ENCODE measurements at regions not wholly inside any gene's neighbourhood (a gene's known extent, or its start where the extent isn't known, plus 50 kb on each side); places are given as distances from the start of the nearest gene placed in this dataset.

DNA sequence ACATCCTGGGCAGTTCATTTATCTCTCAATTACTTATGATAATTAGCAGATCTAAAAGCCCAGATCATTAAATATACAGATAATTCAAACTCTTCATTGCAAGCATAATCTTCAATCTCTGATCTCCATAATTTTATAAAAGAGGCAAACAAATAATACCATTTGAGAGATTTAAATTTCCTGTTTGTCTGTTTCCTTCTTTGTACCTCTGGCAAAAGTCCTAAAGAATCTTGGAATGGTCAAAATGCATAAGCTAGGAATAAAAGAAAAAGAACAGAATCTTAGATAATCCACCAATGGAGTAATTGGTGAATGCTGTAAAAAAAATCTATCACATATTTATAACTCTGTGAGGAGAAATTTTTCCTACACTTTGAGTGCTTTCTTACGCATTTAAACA is 1080.9 kb upstream of the ZEB2 start:
- intact Hi-C loops (cut with micrococcal nuclease; ENCODE audit: unreplicated experiment): no loop called here
- no peak for DNase-seq (ENCODE audit: low spot score)
- H3K4me3 ChIP-seq (ENCODE audit: low read depth, low read length, poor library complexity, severe bottlenecking): no peak overlapping the region
- no peaks in the 10 kb centered on the region for H3K36me3 ChIP-seq (ENCODE audit: insufficient read depth, low read length, poor library complexity, severe bottlenecking)
- TF ChIP-seq, protein P1, sequence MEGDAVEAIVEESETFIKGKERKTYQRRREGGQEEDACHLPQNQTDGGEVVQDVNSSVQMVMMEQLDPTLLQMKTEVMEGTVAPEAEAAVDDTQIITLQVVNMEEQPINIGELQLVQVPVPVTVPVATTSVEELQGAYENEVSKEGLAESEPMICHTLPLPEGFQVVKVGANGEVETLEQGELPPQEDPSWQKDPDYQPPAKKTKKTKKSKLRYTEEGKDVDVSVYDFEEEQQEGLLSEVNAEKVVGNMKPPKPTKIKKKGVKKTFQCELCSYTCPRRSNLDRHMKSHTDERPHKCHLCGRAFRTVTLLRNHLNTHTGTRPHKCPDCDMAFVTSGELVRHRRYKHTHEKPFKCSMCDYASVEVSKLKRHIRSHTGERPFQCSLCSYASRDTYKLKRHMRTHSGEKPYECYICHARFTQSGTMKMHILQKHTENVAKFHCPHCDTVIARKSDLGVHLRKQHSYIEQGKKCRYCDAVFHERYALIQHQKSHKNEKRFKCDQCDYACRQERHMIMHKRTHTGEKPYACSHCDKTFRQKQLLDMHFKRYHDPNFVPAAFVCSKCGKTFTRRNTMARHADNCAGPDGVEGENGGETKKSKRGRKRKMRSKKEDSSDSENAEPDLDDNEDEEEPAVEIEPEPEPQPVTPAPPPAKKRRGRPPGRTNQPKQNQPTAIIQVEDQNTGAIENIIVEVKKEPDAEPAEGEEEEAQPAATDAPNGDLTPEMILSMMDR (conservative IDR thresholded peaks at IDR 0.05; ENCODE audit: low read depth, low read length): no peak
- no peak for TF ChIP-seq EZH2 (IDR thresholded peaks at IDR 0.05; ENCODE audit: borderline replicate concordance, low read depth, low read length, poor library complexity, severe bottlenecking)
- no peak overlapping the region for H3K27ac ChIP-seq (ENCODE audit: low read depth, low read length, poor library complexity, severe bottlenecking)
- no peaks in the 10 kb centered on the region for H3K9me3 ChIP-seq (ENCODE audit: low read depth, low read length, poor library complexity, severe bottlenecking)
- POLR2A ChIA-PET (ENCODE audit: low non-redundant PET): no interaction called here
- CTCF ChIA-PET: no interaction called here
- no peaks in the 10 kb centered on the region for H3K27me3 ChIP-seq (replicated peaks; ENCODE audit: insufficient read depth, low read depth, low read length, poor library complexity)
- H3K4me1 ChIP-seq (ENCODE audit: insufficient read depth, low read length, poor library complexity, severe bottlenecking): peaks cover 28% of the 10 kb centered on the region
- no TSS peak for BruUV-seq (replicated peaks)

DNA sequence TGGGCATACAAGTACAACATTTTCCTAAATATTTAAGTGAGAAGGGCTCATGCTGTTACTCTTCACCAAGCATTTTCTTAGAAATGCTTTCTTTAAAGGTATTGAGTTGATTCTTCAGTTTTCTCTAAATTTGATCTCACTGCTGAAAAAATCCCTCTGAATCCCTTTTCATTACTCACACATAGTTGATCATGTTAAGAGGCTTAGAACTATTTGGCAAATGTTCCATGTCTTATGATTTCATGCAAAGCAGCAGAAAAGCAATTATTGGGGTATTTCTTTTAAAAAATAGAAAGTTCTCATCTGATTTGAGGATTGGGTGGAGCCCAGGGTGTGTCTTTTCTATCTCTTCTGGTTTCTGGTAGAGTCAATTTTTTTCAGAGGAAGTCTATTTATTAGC is 1079.8 kb upstream of the ZEB2 start:
- intact Hi-C loops (cut with micrococcal nuclease; ENCODE audit: unreplicated experiment): no loop called here
- Histone ChIP-seq H3K27me3 (replicated peaks; ENCODE audit: insufficient read depth, low read depth, low read length, poor library complexity) (no peaks in the 10 kb centered on the region), H3K4me1 (ENCODE audit: insufficient read depth, low read length, poor library complexity, severe bottlenecking) (peaks cover 28% of the 10 kb centered on the region), H3K36me3 (ENCODE audit: insufficient read depth, low read length, poor library complexity, severe bottlenecking) (no peaks in the 10 kb centered on the region), H3K4me3 (ENCODE audit: low read depth, low read length, poor library complexity, severe bottlenecking) (no peak overlapping the region), H3K9me3 (ENCODE audit: low read depth, low read length, poor library complexity, severe bottlenecking) (no peaks in the 10 kb centered on the region), H3K27ac (ENCODE audit: low read depth, low read length, poor library complexity, severe bottlenecking) (peak overlapping the region; percentile 16)
- POLR2A ChIA-PET (ENCODE audit: low non-redundant PET): no interaction called here
- TF ChIP-seq, protein P1 (conservative IDR thresholded peaks at IDR 0.05; ENCODE audit: low read depth, low read length): no peak
- no peak for TF ChIP-seq EZH2 (IDR thresholded peaks at IDR 0.05; ENCODE audit: borderline replicate concordance, low read depth, low read length, poor library complexity, severe bottlenecking)
- no peak for DNase-seq (ENCODE audit: low spot score)
- CTCF ChIA-PET: interaction anchor here (0.6 kb wide), 1 partner anchor 1031 kb away, joined by 3 read pairs; no protein-coding TSS in a partner anchor
- no TSS peak for BruUV-seq (replicated peaks)

DNA sequence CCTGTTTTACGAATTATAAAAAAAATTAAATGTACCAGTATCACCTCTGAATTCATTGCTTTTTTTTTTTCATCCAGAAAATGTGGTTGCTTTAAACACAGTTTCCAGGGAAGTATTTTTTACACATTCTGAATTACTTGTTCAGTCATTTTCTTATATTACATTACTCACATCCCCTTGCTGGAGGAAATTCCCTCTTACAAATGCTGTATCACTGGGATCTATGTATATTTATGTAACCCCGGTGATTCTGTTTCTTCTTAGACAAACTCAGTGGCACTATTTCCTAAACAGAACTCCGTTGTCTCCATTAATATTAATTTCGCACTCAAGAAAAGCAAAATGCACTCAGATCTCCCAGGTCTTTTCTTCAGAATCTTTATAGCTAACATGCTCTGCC is 1078.5 kb upstream of the ZEB2 start:
- POLR2A ChIA-PET (ENCODE audit: low non-redundant PET): no interaction called here
- intact Hi-C loops (cut with micrococcal nuclease; ENCODE audit: unreplicated experiment): no loop called here
- H3K36me3 ChIP-seq (ENCODE audit: insufficient read depth, low read length, poor library complexity, severe bottlenecking): no peaks in the 10 kb centered on the region
- CTCF ChIA-PET: no interaction called here
- H3K4me1 ChIP-seq (ENCODE audit: insufficient read depth, low read length, poor library complexity, severe bottlenecking): peaks cover 40% of the 10 kb centered on the region
- TF ChIP-seq, protein P1 (conservative IDR thresholded peaks at IDR 0.05; ENCODE audit: low read depth, low read length): no peak
- TF ChIP-seq EZH2 (IDR thresholded peaks at IDR 0.05; ENCODE audit: borderline replicate concordance, low read depth, low read length, poor library complexity, severe bottlenecking): no peak
- peak; percentile 40 for DNase-seq (ENCODE audit: low spot score)
- H3K27me3 ChIP-seq (replicated peaks; ENCODE audit: insufficient read depth, low read depth, low read length, poor library complexity): no peaks in the 10 kb centered on the region
- H3K27ac ChIP-seq (ENCODE audit: low read depth, low read length, poor library complexity, severe bottlenecking): no peak overlapping the region
- H3K9me3 ChIP-seq (ENCODE audit: low read depth, low read length, poor library complexity, severe bottlenecking): no peaks in the 10 kb centered on the region
- no TSS peak for BruUV-seq (replicated peaks)
- no peak overlapping the region for H3K4me3 ChIP-seq (ENCODE audit: low read depth, low read length, poor library complexity, severe bottlenecking)
